ENCODE measurements at regions not wholly inside any gene's neighbourhood (a gene's known extent, or its start where the extent isn't known, plus 50 kb on each side); places are given as distances from the start of the nearest gene placed in this dataset.

DNA sequence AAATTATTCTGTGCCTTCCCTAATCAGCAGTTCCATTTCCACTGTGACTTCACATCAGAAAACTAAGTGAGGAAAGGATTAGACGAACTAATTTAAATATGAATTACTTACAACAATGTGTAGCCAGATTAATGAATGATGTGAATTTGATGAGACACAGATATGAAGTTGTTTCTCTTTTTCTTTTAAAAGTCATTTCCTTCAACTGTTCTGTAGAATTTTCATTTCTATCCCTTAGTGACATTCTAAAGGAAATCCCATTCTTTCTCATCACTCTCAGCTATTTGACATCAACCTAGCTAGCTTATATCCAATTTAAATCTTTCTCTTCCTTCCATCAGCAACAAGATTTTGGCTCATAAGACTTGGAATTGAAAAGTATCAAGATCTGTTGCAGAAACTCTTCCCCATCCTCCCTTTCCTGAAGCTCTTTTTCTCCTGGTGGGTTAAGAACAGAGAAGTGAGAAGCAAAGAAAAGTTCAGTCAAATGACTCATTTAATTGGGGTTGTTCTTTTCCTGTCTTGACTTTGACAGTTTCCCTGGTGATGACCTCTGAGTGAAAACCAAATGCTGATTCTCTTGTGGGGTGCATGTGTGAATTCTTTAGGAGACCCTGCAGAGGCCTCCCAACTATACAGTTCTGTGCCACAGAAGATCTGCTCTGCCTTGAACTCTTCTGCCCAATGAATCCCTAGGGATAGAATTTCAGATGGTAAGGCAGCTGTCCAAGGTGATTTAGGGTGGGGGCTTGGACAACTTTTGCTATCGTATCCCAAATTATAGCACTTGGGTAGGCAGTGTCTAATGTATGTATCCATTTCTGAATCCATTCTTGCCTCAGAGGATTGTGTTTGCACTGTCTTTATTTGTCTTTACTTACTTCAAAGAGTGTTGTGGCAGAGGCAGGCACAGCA, 232.5 kb upstream of the GPRIN3 start:
- Histone ChIP-seq H3K27ac (no peak overlapping the region), H3K9me3 (peaks cover 0 to 5% of the 10 kb centered on the region in 2 donors), H3K27me3 (no peaks in the 10 kb centered on the region), H3K4me1 (no peaks in the 10 kb centered on the region), H3K36me3 (no peaks in the 10 kb centered on the region), H3K4me3 (no peak overlapping the region)
- TF ChIP-seq POLR2A (IDR thresholded peaks at IDR 0.05) (no peak), EP300 (IDR thresholded peaks at IDR 0.05; ENCODE audit: low read depth) (no peak), POLR2AphosphoS5 (IDR thresholded peaks at IDR 0.05) (no peak)
- TF ChIP-seq, protein P1, sequence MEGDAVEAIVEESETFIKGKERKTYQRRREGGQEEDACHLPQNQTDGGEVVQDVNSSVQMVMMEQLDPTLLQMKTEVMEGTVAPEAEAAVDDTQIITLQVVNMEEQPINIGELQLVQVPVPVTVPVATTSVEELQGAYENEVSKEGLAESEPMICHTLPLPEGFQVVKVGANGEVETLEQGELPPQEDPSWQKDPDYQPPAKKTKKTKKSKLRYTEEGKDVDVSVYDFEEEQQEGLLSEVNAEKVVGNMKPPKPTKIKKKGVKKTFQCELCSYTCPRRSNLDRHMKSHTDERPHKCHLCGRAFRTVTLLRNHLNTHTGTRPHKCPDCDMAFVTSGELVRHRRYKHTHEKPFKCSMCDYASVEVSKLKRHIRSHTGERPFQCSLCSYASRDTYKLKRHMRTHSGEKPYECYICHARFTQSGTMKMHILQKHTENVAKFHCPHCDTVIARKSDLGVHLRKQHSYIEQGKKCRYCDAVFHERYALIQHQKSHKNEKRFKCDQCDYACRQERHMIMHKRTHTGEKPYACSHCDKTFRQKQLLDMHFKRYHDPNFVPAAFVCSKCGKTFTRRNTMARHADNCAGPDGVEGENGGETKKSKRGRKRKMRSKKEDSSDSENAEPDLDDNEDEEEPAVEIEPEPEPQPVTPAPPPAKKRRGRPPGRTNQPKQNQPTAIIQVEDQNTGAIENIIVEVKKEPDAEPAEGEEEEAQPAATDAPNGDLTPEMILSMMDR (IDR thresholded peaks at IDR 0.05) = no peak
- intact Hi-C loops (cut with DNase I; ENCODE audit: low total_unique reads) = no loop called here
- WGBS, 2 donors (ENCODE audit: low coverage in 1 of 2) = 67 to 68% methylated on average over 2 of the region's 2 CpGs
- no peak for DNase-seq
- in situ Hi-C loops (cut with MboI; ENCODE audit: low pct_ligation_motif_present in 1 of 4, low pct_unique_long_range_greater_than_20kb in 1 of 4, low sequenced_read_pairs in 3 of 4) = no loop called here

DNA sequence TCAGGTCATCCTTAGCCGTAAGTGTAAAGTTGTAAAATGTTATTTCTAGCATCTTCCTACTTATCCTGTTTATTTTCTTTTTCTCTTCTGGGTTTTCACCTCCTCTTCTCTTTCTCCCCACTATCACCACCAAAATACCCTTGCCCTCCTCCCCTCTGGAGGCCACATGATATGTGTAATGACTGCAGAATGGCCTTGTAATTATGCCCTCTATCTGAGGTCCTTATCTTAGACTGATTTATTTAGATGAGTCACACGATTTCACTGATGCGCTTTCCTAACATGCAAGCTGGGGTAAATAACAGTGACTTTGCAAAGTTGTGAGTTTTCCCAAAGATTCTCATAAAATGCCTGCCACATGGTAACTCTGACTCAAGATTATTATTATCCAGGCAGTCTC, 231.8 kb upstream of the GPRIN3 start:
- DNase-seq = no peak
- TF ChIP-seq EP300 (IDR thresholded peaks at IDR 0.05; ENCODE audit: low read depth) (no peak), POLR2A (IDR thresholded peaks at IDR 0.05) (no peak), POLR2AphosphoS5 (IDR thresholded peaks at IDR 0.05) (no peak)
- TF ChIP-seq, protein P1 (IDR thresholded peaks at IDR 0.05) = no peak
- in situ Hi-C loops (cut with MboI; ENCODE audit: low pct_ligation_motif_present in 1 of 4, low pct_unique_long_range_greater_than_20kb in 1 of 4, low sequenced_read_pairs in 3 of 4) = no loop called here
- Histone ChIP-seq H3K27me3 (no peaks in the 10 kb centered on the region), H3K27ac (no peak overlapping the region), H3K4me3 (no peak overlapping the region), H3K9me3 (peaks cover 0 to 3% of the 10 kb centered on the region in 2 donors), H3K36me3 (no peaks in the 10 kb centered on the region), H3K4me1 (no peaks in the 10 kb centered on the region)
- intact Hi-C loops (cut with DNase I; ENCODE audit: low total_unique reads) = no loop called here
- whole genome bisulfite sequencing, 2 donors (ENCODE audit: low coverage in 1 of 2) = 61 to 74% methylated on average over 3 of the region's 3 CpGs

DNA sequence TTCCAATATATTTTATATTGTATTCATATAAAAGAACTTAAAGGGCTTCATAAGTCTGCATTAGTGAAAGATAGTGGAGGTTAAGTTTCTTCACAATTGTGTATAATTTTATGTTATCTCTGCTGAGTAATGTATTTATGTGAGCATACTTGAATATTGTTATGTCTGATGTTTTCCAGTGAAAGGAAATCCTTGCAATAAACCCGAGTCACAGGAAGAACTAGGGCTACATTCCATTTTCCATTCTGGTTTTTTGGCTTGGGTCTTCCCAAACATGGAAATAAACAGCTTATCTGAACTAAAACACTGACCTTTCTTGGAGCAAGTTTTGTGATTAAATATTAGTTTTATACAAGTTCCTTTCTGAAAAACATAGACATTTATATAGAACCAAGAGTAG, 231.3 kb upstream of the GPRIN3 start:
- intact Hi-C loops (cut with DNase I; ENCODE audit: low total_unique reads) (no loop called here), in situ Hi-C loops (cut with MboI; ENCODE audit: low pct_ligation_motif_present in 1 of 4, low pct_unique_long_range_greater_than_20kb in 1 of 4, low sequenced_read_pairs in 3 of 4) (no loop called here)
- Histone ChIP-seq H3K27me3 (no peaks in the 10 kb centered on the region), H3K27ac (no peak overlapping the region), H3K9me3 (peaks cover 0 to 3% of the 10 kb centered on the region in 2 donors), H3K4me1 (no peaks in the 10 kb centered on the region), H3K36me3 (no peaks in the 10 kb centered on the region), H3K4me3 (no peak overlapping the region)
- no peak for TF ChIP-seq EP300 (IDR thresholded peaks at IDR 0.05; ENCODE audit: low read depth)
- TF ChIP-seq POLR2AphosphoS5 (IDR thresholded peaks at IDR 0.05) = no peak
- TF ChIP-seq, protein P1 (IDR thresholded peaks at IDR 0.05) = no peak
- no peak for TF ChIP-seq POLR2A (IDR thresholded peaks at IDR 0.05)
- 51 to 75% methylated on average over 1 of the region's 1 CpG for WGBS, 2 donors (ENCODE audit: low coverage in 1 of 2)
- DNase-seq = no peak

DNA sequence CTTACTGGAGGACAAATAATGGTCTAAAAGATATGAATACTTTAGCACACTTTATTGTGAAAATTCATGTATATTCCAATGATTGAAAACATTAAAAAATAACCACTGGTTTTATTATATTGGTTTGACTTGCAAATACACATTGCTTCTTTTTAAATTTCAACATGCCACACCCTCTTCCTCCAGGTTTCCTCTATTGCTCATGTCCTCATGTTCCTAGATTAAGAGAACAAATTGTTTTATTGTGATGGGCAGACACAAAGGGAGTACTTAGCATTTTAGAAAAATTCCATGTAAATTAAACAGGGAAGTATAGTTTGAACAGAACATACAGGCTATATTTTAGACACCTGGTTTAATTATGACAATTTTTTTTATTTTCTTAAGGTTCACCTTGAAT, 230.6 kb upstream of the GPRIN3 start:
- Histone ChIP-seq H3K36me3 (no peaks in the 10 kb centered on the region), H3K9me3 (no peaks in the 10 kb centered on the region), H3K27me3 (no peaks in the 10 kb centered on the region), H3K4me1 (no peaks in the 10 kb centered on the region), H3K4me3 (no peak overlapping the region), H3K27ac (no peak overlapping the region)
- TF ChIP-seq POLR2A (IDR thresholded peaks at IDR 0.05) = no peak
- TF ChIP-seq, protein P1 (IDR thresholded peaks at IDR 0.05) = no peak
- no peak for TF ChIP-seq EP300 (IDR thresholded peaks at IDR 0.05; ENCODE audit: low read depth)
- intact Hi-C loops (cut with DNase I; ENCODE audit: low total_unique reads) = no loop called here
- in situ Hi-C loops (cut with MboI; ENCODE audit: low pct_ligation_motif_present in 1 of 4, low pct_unique_long_range_greater_than_20kb in 1 of 4, low sequenced_read_pairs in 3 of 4) = no loop called here
- DNase-seq = no peak

All from transverse colon (tissue), 4 donors.